ENCODE measurements at regions not wholly inside any gene's neighbourhood (a gene's known extent, or its start where the extent isn't known, plus 50 kb on each side); places are given as distances from the start of the nearest gene placed in this dataset.

GRCh38 chr9:20291201-20291600 is 331.1 kb downstream of the MLLT3 start:
- no peak overlapping the region for H3K27ac Mint-ChIP-seq
- POLR2A ChIA-PET, result no interaction called here
- H3K36me3 Mint-ChIP-seq, result peaks cover 8% of the 10 kb centered on the region
- no peak for DNase-seq
- no peak overlapping the region for H3K4me3 Mint-ChIP-seq
- CTCF ChIA-PET, result no interaction called here
- peaks cover 1% of the 10 kb centered on the region for H3K27me3 Mint-ChIP-seq
- H3K4me1 Mint-ChIP-seq (ENCODE audit: low read depth), result peaks cover 5% of the 10 kb centered on the region
- H3K9me3 Mint-ChIP-seq, result peaks cover 12% of the 10 kb centered on the region
- intact Hi-C loops (cut with micrococcal nuclease), result no loop called here

GRCh38 chr9:20290257-20290656 is 332.0 kb downstream of the MLLT3 start:
- ChIA-PET POLR2A (no interaction called here), CTCF (no interaction called here)
- DNase-seq, result no peak
- H3K27ac Mint-ChIP-seq, result no peak overlapping the region
- H3K4me1 Mint-ChIP-seq (ENCODE audit: low read depth), result peaks cover 13% of the 10 kb centered on the region
- H3K27me3 Mint-ChIP-seq, result peaks cover 1% of the 10 kb centered on the region
- intact Hi-C loops (cut with micrococcal nuclease), result no loop called here
- H3K36me3 Mint-ChIP-seq, result peaks cover 8% of the 10 kb centered on the region
- H3K4me3 Mint-ChIP-seq, result no peak overlapping the region
- H3K9me3 Mint-ChIP-seq, result peaks cover 12% of the 10 kb centered on the region

- DNase-seq, result no peak
- Mint-ChIP-seq H3K27me3 (peaks cover 1% of the 10 kb centered on the region), H3K4me3 (no peak overlapping the region), H3K36me3 (peaks cover 8% of the 10 kb centered on the region), H3K27ac (no peak overlapping the region), H3K4me1 (ENCODE audit: low read depth) (peaks cover 14% of the 10 kb centered on the region), H3K9me3 (peaks cover 12% of the 10 kb centered on the region)
- intact Hi-C loops (cut with micrococcal nuclease), result no loop called here
- ChIA-PET CTCF (no interaction called here), POLR2A (no interaction called here)
Observed at GRCh38 chr9:20289423-20290010, 332.8 kb downstream of the MLLT3 start.

GRCh38 chr9:20286969-20287368 is 335.3 kb downstream of the MLLT3 start:
- Mint-ChIP-seq H3K36me3 (peaks cover 8% of the 10 kb centered on the region), H3K4me3 (no peak overlapping the region), H3K4me1 (ENCODE audit: low read depth) (peaks cover 14% of the 10 kb centered on the region), H3K27me3 (peaks cover 1% of the 10 kb centered on the region), H3K27ac (no peak overlapping the region), H3K9me3 (peaks cover 12% of the 10 kb centered on the region)
- CTCF ChIA-PET, result no interaction called here
- POLR2A ChIA-PET, result no interaction called here
- intact Hi-C loops (cut with micrococcal nuclease), result no loop called here
- DNase-seq, result no peak

GRCh38 chr9:20286154-20286700 is 336.1 kb downstream of the MLLT3 start:
- Mint-ChIP-seq H3K9me3 (peaks cover 9% of the 10 kb centered on the region), H3K27me3 (no peaks in the 10 kb centered on the region), H3K4me1 (ENCODE audit: low read depth) (peaks cover 14% of the 10 kb centered on the region), H3K4me3 (no peak overlapping the region), H3K27ac (no peak overlapping the region), H3K36me3 (peaks cover 5% of the 10 kb centered on the region)
- no peak for DNase-seq
- CTCF ChIA-PET, result no interaction called here
- POLR2A ChIA-PET, result interaction anchor here (0.6 kb wide), 1 partner anchor 101 kb away, joined by 3 read pairs; no protein-coding TSS in a partner anchor
- intact Hi-C loops (cut with micrococcal nuclease), result no loop called here

- Mint-ChIP-seq H3K36me3 (peaks cover 5% of the 10 kb centered on the region), H3K9me3 (peaks cover 9% of the 10 kb centered on the region), H3K4me1 (ENCODE audit: low read depth) (peaks cover 14% of the 10 kb centered on the region), H3K27me3 (no peaks in the 10 kb centered on the region), H3K27ac (no peak overlapping the region), H3K4me3 (no peak overlapping the region)
- no peak for DNase-seq
- POLR2A ChIA-PET, result no interaction called here
- intact Hi-C loops (cut with micrococcal nuclease), result no loop called here
- CTCF ChIA-PET, result no interaction called here
Observed at GRCh38 chr9:20284601-20285289, 337.6 kb downstream of the MLLT3 start.

GRCh38 chr9:20280330-20280729 is 342.0 kb downstream of the MLLT3 start:
- Mint-ChIP-seq H3K27me3 (no peaks in the 10 kb centered on the region), H3K36me3 (peaks cover 3% of the 10 kb centered on the region), H3K9me3 (peaks cover 29% of the 10 kb centered on the region), H3K27ac (no peak overlapping the region), H3K4me1 (ENCODE audit: low read depth) (peaks cover 2% of the 10 kb centered on the region), H3K4me3 (no peak overlapping the region)
- ChIA-PET CTCF (no interaction called here), POLR2A (no interaction called here)
- intact Hi-C loops (cut with micrococcal nuclease), result no loop called here
- DNase-seq, result no peak

GRCh38 chr9:20276762-20277161 is 345.5 kb downstream of the MLLT3 start:
- no peaks in the 10 kb centered on the region for H3K4me1 Mint-ChIP-seq (ENCODE audit: low read depth)
- H3K9me3 Mint-ChIP-seq, result peaks cover 29% of the 10 kb centered on the region
- ChIA-PET POLR2A (no interaction called here), CTCF (no interaction called here)
- H3K27me3 Mint-ChIP-seq, result no peaks in the 10 kb centered on the region
- H3K4me3 Mint-ChIP-seq, result no peak overlapping the region
- intact Hi-C loops (cut with micrococcal nuclease), result no loop called here
- peaks cover 3% of the 10 kb centered on the region for H3K36me3 Mint-ChIP-seq
- H3K27ac Mint-ChIP-seq, result no peak overlapping the region
- DNase-seq, result no peak

- H3K4me3 Mint-ChIP-seq, result no peak overlapping the region
- ChIA-PET POLR2A (no interaction called here), CTCF (no interaction called here)
- no peaks in the 10 kb centered on the region for H3K36me3 Mint-ChIP-seq
- H3K27ac Mint-ChIP-seq, result no peak overlapping the region
- intact Hi-C loops (cut with micrococcal nuclease), result no loop called here
- DNase-seq, result no peak
- H3K4me1 Mint-ChIP-seq (ENCODE audit: low read depth), result peaks cover 12% of the 10 kb centered on the region
- H3K9me3 Mint-ChIP-seq, result peaks cover 8% of the 10 kb centered on the region
- no peaks in the 10 kb centered on the region for H3K27me3 Mint-ChIP-seq
Observed at GRCh38 chr9:20271723-20272122, 350.6 kb downstream of the MLLT3 start.

- Mint-ChIP-seq H3K9me3 (peaks cover 3% of the 10 kb centered on the region), H3K27me3 (no peaks in the 10 kb centered on the region), H3K4me3 (no peak overlapping the region), H3K27ac (no peak overlapping the region), H3K4me1 (ENCODE audit: low read depth) (peaks cover 12% of the 10 kb centered on the region), H3K36me3 (no peaks in the 10 kb centered on the region)
- intact Hi-C loops (cut with micrococcal nuclease), result no loop called here
- DNase-seq, result no peak
- ChIA-PET CTCF (no interaction called here), POLR2A (no interaction called here)
Observed at GRCh38 chr9:20271096-20271495, 351.2 kb downstream of the MLLT3 start.

- ChIA-PET CTCF (no interaction called here), POLR2A (no interaction called here)
- no peak overlapping the region for H3K27ac Mint-ChIP-seq
- no peak overlapping the region for H3K4me3 Mint-ChIP-seq
- no peak for DNase-seq
- intact Hi-C loops (cut with micrococcal nuclease), result no loop called here
- no peaks in the 10 kb centered on the region for H3K9me3 Mint-ChIP-seq
- H3K36me3 Mint-ChIP-seq, result no peaks in the 10 kb centered on the region
- peaks cover 12% of the 10 kb centered on the region for H3K4me1 Mint-ChIP-seq (ENCODE audit: low read depth)
- H3K27me3 Mint-ChIP-seq, result no peaks in the 10 kb centered on the region
Observed at GRCh38 chr9:20270161-20270560, 352.1 kb downstream of the MLLT3 start.

GRCh38 chr9:20269620-20270019 is 352.7 kb downstream of the MLLT3 start:
- Mint-ChIP-seq H3K4me3 (no peak overlapping the region), H3K27me3 (no peaks in the 10 kb centered on the region), H3K27ac (no peak overlapping the region), H3K9me3 (no peaks in the 10 kb centered on the region), H3K36me3 (no peaks in the 10 kb centered on the region), H3K4me1 (ENCODE audit: low read depth) (peaks cover 12% of the 10 kb centered on the region)
- no peak for DNase-seq
- ChIA-PET CTCF (no interaction called here), POLR2A (no interaction called here)
- intact Hi-C loops (cut with micrococcal nuclease), result no loop called here

GRCh38 chr9:20264896-20265295 is 357.4 kb downstream of the MLLT3 start:
- POLR2A ChIA-PET, result no interaction called here
- CTCF ChIA-PET, result no interaction called here

More at GRCh38 chr9:20264896-20265295, 357.4 kb downstream of the MLLT3 start:
- no peak overlapping the region for H3K27ac Mint-ChIP-seq
- H3K9me3 Mint-ChIP-seq, result no peaks in the 10 kb centered on the region
- H3K27me3 Mint-ChIP-seq, result peaks cover 3% of the 10 kb centered on the region
- H3K36me3 Mint-ChIP-seq, result no peaks in the 10 kb centered on the region
- intact Hi-C loops (cut with micrococcal nuclease), result no loop called here
- DNase-seq, result no peak
- no peaks in the 10 kb centered on the region for H3K4me1 Mint-ChIP-seq (ENCODE audit: low read depth)
- H3K4me3 Mint-ChIP-seq, result no peak overlapping the region

Data from activated CD4-positive, alpha-beta memory T cell treated with anti-CD3 and anti-CD28 coated beads for 36 hours (primary cell).